HEK293 (cell line): ENCODE measurements at regions not wholly inside any gene's neighbourhood (a gene's known extent, or its start where the extent isn't known, plus 50 kb on each side); places are given as distances from the start of the nearest gene placed in this dataset.

ENCODE experiments used
- CTCF ChIP-seq: fragments of 450-650 bp; formaldehyde crosslinking; IDR thresholded peaks from 2 replicates; pipeline ENCODE4 v1.5.1; 2016; ENCODE audit warnings: missing biosample characterization, missing genetic modification characterization
- KLF16 ChIP-seq: fragments of 450-650 bp; formaldehyde crosslinking; IDR thresholded peaks from 2 replicates; pipeline ENCODE4 v1.5.1; 2017; ENCODE audit warnings: missing biosample characterization, missing genetic modification characterization
- PRDM6 ChIP-seq: fragments of 450-650 bp; formaldehyde crosslinking; IDR thresholded peaks from 2 replicates; pipeline ENCODE4 v1.5.1; 2017; ENCODE audit warnings: missing biosample characterization, missing genetic modification characterization
- TCF7L2 ChIP-seq: IDR thresholded peaks from 2 replicates; pipeline ENCODE4 v1.6.1; 2011; ENCODE audit warnings: low read depth, mild to moderate bottlenecking, inconsistent platforms, low read length, moderate library complexity, borderline replicate concordance
- ZNF146 ChIP-seq: fragments of 450-650 bp; formaldehyde crosslinking; IDR thresholded peaks from 2 replicates; pipeline ENCODE4 v1.5.1; 2016; ENCODE audit warnings: missing biosample characterization, missing genetic modification characterization
- ZNF214 ChIP-seq: fragments of 450-650 bp; formaldehyde crosslinking; IDR thresholded peaks from 2 replicates; pipeline ENCODE4 v1.5.1; 2017; ENCODE audit warnings: missing biosample characterization, mild to moderate bottlenecking, missing genetic modification characterization, borderline replicate concordance
- ZNF274 ChIP-seq, 2 experiments: fragments of 200-500 bp in 1 of 2; fragments of 450-650 bp in 1 of 2; sonication (Bioruptor generic) in 1 of 2; formaldehyde crosslinking in 1 of 2; IDR thresholded peaks; 2 replicates each; pipeline versions ENCODE4 v1.5.1 to v1.6.1; 2014 to 2016; ENCODE audit warnings: borderline replicate concordance in 1 of 2, inconsistent platforms in 1 of 2, low read length in 1 of 2, missing biosample characterization in 1 of 2, missing genetic modification characterization in 1 of 2

GRCh38 chr14:80313806-80314205 is 102.5 kb upstream of the DIO2 start:
- no peak for TF ChIP-seq ZNF274 (IDR thresholded peaks at IDR 0.05; ENCODE audit: low read length)
- TF ChIP-seq ZNF274 (tag by site-specific recombination; IDR thresholded peaks at IDR 0.05; ENCODE audit: borderline replicate concordance), result no peak
- no peak for TF ChIP-seq ZNF214 (tag by site-specific recombination)
- TF ChIP-seq ZNF146 (tag by site-specific recombination), result no peak
- TF ChIP-seq CTCF (tag by site-specific recombination), result no peak
- no peak for TF ChIP-seq KLF16 (tag by site-specific recombination)
- no peak for TF ChIP-seq PRDM6 (tag by site-specific recombination)
- no peak for TF ChIP-seq TCF7L2
